Smooth muscle cell (in vitro differentiated cells): ENCODE measurements at regions not wholly inside any gene's neighbourhood (a gene's known extent, or its start where the extent isn't known, plus 50 kb on each side); places are given as distances from the start of the nearest gene placed in this dataset. TPM values are rescaled to one million over a fixed set of nuclear protein-coding genes. Genes with fewer than 3 reads are reported as not detected.

Experiments used
- DNase-seq: peaks from one replicate; lab custom pipeline; 2025; ENCODE audit not compliant: unreplicated experiment; lab: John Stamatoyannopoulos, UW
- H2AFZ ChIP-seq: fragments of 200-600 bp; sonication (generic); 2 replicates; pipeline ENCODE4 v1.6.0; 2016; ENCODE audit warnings: antibody characterized with exemption, low read depth, mild to moderate bottlenecking
- H3F3A ChIP-seq: fragments of 200-600 bp; sonication (generic); 2 replicates; pipeline ENCODE4 v1.6.0; 2017; ENCODE audit warnings: antibody characterized with exemption, low read depth
- H3K27ac ChIP-seq: fragments of 200-600 bp; sonication (generic); 2 replicates; pipeline ENCODE4 v1.5.1; 2016; ENCODE audit warnings: low read depth, mild to moderate bottlenecking
- H3K27me3 ChIP-seq: fragments of 200-600 bp; sonication (generic); 2 replicates; pipeline ENCODE4 v1.6.1; 2016; ENCODE audit warnings: low read depth, mild to moderate bottlenecking
- H3K36me3 ChIP-seq: fragments of 200-600 bp; sonication (generic); 2 replicates; pipeline ENCODE4 v1.5.1; 2016; ENCODE audit warnings: low read depth
- H3K4me1 ChIP-seq: fragments of 200-600 bp; sonication (generic); 2 replicates; pipeline ENCODE4 v1.5.1; 2016; ENCODE audit warnings: low read depth
- H3K4me2 ChIP-seq: fragments of 200-600 bp; sonication (generic); 2 replicates; pipeline ENCODE4 v1.6.0; 2016; ENCODE audit warnings: mild to moderate bottlenecking
- H3K4me3 ChIP-seq: fragments of 200-600 bp; sonication (generic); 2 replicates; pipeline ENCODE4 v1.5.1; 2016; ENCODE audit warnings: mild to moderate bottlenecking
- H3K79me2 ChIP-seq: fragments of 200-600 bp; sonication (generic); 2 replicates; pipeline ENCODE4 v1.6.0; 2016; ENCODE audit warnings: low read depth, mild to moderate bottlenecking
- H3K9ac ChIP-seq: fragments of 200-600 bp; sonication (generic); 2 replicates; pipeline ENCODE4 v1.6.0; 2016; ENCODE audit warnings: low read depth
- H3K9me3 ChIP-seq: fragments of 200-600 bp; sonication (generic); replicated peaks from 2 replicates; pipeline ENCODE4 v1.5.1; 2016; ENCODE audit warnings: low read depth
- H4K20me1 ChIP-seq: fragments of 200-600 bp; sonication (generic); 2 replicates; pipeline ENCODE4 v1.6.0; 2016; ENCODE audit warnings: low read depth
- CTCF ChIP-seq: fragments of 200-600 bp; sonication (generic); IDR thresholded peaks from 2 replicates; pipeline ENCODE4 v1.5.1; 2017; ENCODE audit warnings: borderline replicate concordance, mild to moderate bottlenecking, antibody characterized with exemption; ENCODE audit not compliant: insufficient read depth, poor library complexity, severe bottlenecking
- WGBS: methylation state at CpG from one replicate; pipeline ENCODE4 v1.1.7; 2016; ENCODE audit warnings: low lambda C conversion rate; 5-methylcytosine and 5-hydroxymethylcytosine counted together
- microRNA-seq: library from miRNA; unstranded; fragments of <30 nt; microRNA quantifications from one replicate; pipeline ENCODE4, GENCODE V29; 2016; ENCODE audit warnings: borderline number of aligned reads
- small RNA-seq: library from RNA; depleted of rRNA; stranded (forward); fragments of <200 nt; gene quantifications from one replicate; pipeline ENCODE3, GENCODE V24; 2014

- Histone ChIP-seq H3K36me3 (no peaks in the 10 kb centered on the region), H3K4me3 (no peak overlapping the region), H3K9me3 (no peaks in the 10 kb centered on the region), H4K20me1 (no peaks in the 10 kb centered on the region), H3K9ac (no peak overlapping the region), H3F3A (no peaks in the 10 kb centered on the region), H3K79me2 (no peaks in the 10 kb centered on the region), H2AFZ (no peak overlapping the region), H3K27ac (no peak overlapping the region), H3K4me2 (no peak overlapping the region), H3K4me1 (no peaks in the 10 kb centered on the region), H3K27me3 (no peaks in the 10 kb centered on the region)
- DNase-seq, result no peak
- WGBS, result 64% methylated on average over 1 of the region's 1 CpG
- no peak for TF ChIP-seq CTCF
Measured at GRCh38 chr2:225737556-225737955, 338.0 kb downstream of the NYAP2 start.

GRCh38 chr2:225735844-225736243 lies 336.3 kb downstream of the NYAP2 start:
- Histone ChIP-seq H3K9ac (no peak overlapping the region), H3K36me3 (no peaks in the 10 kb centered on the region), H4K20me1 (no peaks in the 10 kb centered on the region), H3K4me2 (no peak overlapping the region), H3F3A (no peaks in the 10 kb centered on the region), H3K4me1 (no peaks in the 10 kb centered on the region), H3K4me3 (no peak overlapping the region), H3K27ac (no peak overlapping the region), H3K27me3 (no peaks in the 10 kb centered on the region), H3K79me2 (no peaks in the 10 kb centered on the region), H3K9me3 (no peaks in the 10 kb centered on the region), H2AFZ (no peak overlapping the region)
- no peak for DNase-seq
- no peak for TF ChIP-seq CTCF
- 37% methylated on average over 3 of the region's 3 CpGs for WGBS

- Histone ChIP-seq H3K79me2 (no peaks in the 10 kb centered on the region), H3K4me3 (no peak overlapping the region), H3K9ac (no peak overlapping the region), H3K27ac (no peak overlapping the region), H2AFZ (no peak overlapping the region), H4K20me1 (no peaks in the 10 kb centered on the region), H3K4me2 (no peak overlapping the region), H3K36me3 (no peaks in the 10 kb centered on the region), H3F3A (no peaks in the 10 kb centered on the region), H3K27me3 (no peaks in the 10 kb centered on the region), H3K4me1 (no peaks in the 10 kb centered on the region), H3K9me3 (no peaks in the 10 kb centered on the region)
- 85% methylated on average over 3 of the region's 3 CpGs for WGBS
- no peak for DNase-seq
- TF ChIP-seq CTCF, result no peak
Measured at GRCh38 chr2:225725726-225726125, 326.2 kb downstream of the NYAP2 start.

Small RNA genes in the stretch of these regions (microRNA-seq; reads per million reads assigned to microRNA genes)
- not detected for gene MIR5702

Small RNA genes in the stretch of these regions (small RNA-seq; reads per million reads assigned to genes)
- gene AC068138.1 (not detected), gene MIR5702 (not detected)
